OCI-LY7 (cell line): ENCODE measurements at regions not wholly inside any gene's neighbourhood (a gene's known extent, or its start where the extent isn't known, plus 50 kb on each side); places are given as distances from the start of the nearest gene placed in this dataset.

Experiments
- CTCF ChIP-seq: fragments of 200-600 bp; sonication (generic); conservative IDR thresholded peaks from 2 replicates; pipeline ENCODE4 v1.5.1; 2014; ENCODE audit warnings: mild to moderate bottlenecking, antibody characterized with exemption, low read length, moderate library complexity, mixed read lengths
- EZH2phosphoT487 ChIP-seq: fragments of 200-600 bp; sonication (generic); IDR thresholded peaks from 2 replicates; pipeline ENCODE4 v1.6.1; 2018; ENCODE audit warnings: low read depth, borderline replicate concordance, mild to moderate bottlenecking, mixed run types, antibody characterized with exemption, low read length, moderate library complexity, mixed read lengths

- no peak for TF ChIP-seq CTCF
- TF ChIP-seq EZH2phosphoT487: no peak
Observed at GRCh38 chr14:31945701-31946100, 131.4 kb upstream of the ARHGAP5 start.
